Endodermal cell (in vitro differentiated cells): ENCODE measurements at regions not wholly inside any gene's neighbourhood (a gene's known extent, or its start where the extent isn't known, plus 50 kb on each side); places are given as distances from the start of the nearest gene placed in this dataset.

ENCODE experiments used
- DNase-seq: peaks from one replicate; pipeline ENCODE4 v3.0.0-alpha.2; 2017
- H3K27ac ChIP-seq: 2 replicates; pipeline ENCODE4 v1.5.1; 2013; ENCODE audit warnings: mild to moderate bottlenecking, low read depth, low read length, moderate library complexity
- H3K27me3 ChIP-seq: 2 replicates; pipeline ENCODE4 v1.6.1; 2013; ENCODE audit warnings: mild to moderate bottlenecking, low read length, moderate library complexity; ENCODE audit not compliant: insufficient read depth, control insufficient read depth, poor library complexity, severe bottlenecking
- H3K36me3 ChIP-seq: 2 replicates; pipeline ENCODE4 v1.7.0; 2013; ENCODE audit warnings: mild to moderate bottlenecking, low read length, moderate library complexity; ENCODE audit not compliant: control insufficient read depth, insufficient read depth
- H3K4me1 ChIP-seq: one replicate; pipeline ENCODE4 v1.7.0; 2013; ENCODE audit warnings: low read length; ENCODE audit not compliant: control insufficient read depth, insufficient read depth
- H3K4me3 ChIP-seq: 2 replicates; pipeline ENCODE4 v1.5.1; 2013; ENCODE audit warnings: mild to moderate bottlenecking, low read length, moderate library complexity
- H3K9ac ChIP-seq: 2 replicates; pipeline ENCODE4 v1.6.1; 2013; ENCODE audit warnings: mild to moderate bottlenecking, low read length, moderate library complexity; ENCODE audit not compliant: poor library complexity, severe bottlenecking; ENCODE audit errors: extremely low read depth
- H3K9me3 ChIP-seq: 2 replicates; pipeline ENCODE4 v1.6.1; 2013; ENCODE audit warnings: mild to moderate bottlenecking, low read length, moderate library complexity; ENCODE audit not compliant: control insufficient read depth
- H3K27ac Mint-ChIP-seq: 2 replicates; pipeline ENCODE4 v1.8.0; 2020; ENCODE audit warnings: mixed read lengths
- H3K27me3 Mint-ChIP-seq: 2 replicates; pipeline ENCODE4 v1.8.0; 2021; ENCODE audit warnings: mild to moderate bottlenecking, mixed read lengths; ENCODE audit not compliant: insufficient read depth
- H3K36me3 Mint-ChIP-seq: 2 replicates; pipeline ENCODE4 v1.8.0; 2020; ENCODE audit warnings: low read depth, mixed read lengths
- H3K4me1 Mint-ChIP-seq: 2 replicates; pipeline ENCODE4 v1.8.0; 2020; ENCODE audit warnings: mixed read lengths
- H3K4me3 Mint-ChIP-seq: 2 replicates; pipeline ENCODE4 v1.8.0; 2020; ENCODE audit warnings: mild to moderate bottlenecking, moderate library complexity, mixed read lengths
- H3K9me3 Mint-ChIP-seq: 2 replicates; pipeline ENCODE4 v1.8.0; 2020; ENCODE audit warnings: mild to moderate bottlenecking, mixed read lengths
- WGBS, 2 experiments: methylation state at CpG; one replicate each; pipeline versions ENCODE4 v1.1.5 to v1.1.7; 2013; ENCODE audit warnings: missing lambda C conversion rate in 2 of 2, mixed read lengths in 1 of 2; ENCODE audit not compliant: insufficient coverage in 1 of 2, insufficient read length in 1 of 2; 5-methylcytosine and 5-hydroxymethylcytosine counted together
- TF ChIP-seq, protein P1 (sequence below): fragments of 200-600 bp; sonication (generic); conservative IDR thresholded peaks from 2 replicates; pipeline ENCODE4 v1.5.0; 2021; ENCODE audit warnings: antibody characterized with exemption, mild to moderate bottlenecking

DNA sequence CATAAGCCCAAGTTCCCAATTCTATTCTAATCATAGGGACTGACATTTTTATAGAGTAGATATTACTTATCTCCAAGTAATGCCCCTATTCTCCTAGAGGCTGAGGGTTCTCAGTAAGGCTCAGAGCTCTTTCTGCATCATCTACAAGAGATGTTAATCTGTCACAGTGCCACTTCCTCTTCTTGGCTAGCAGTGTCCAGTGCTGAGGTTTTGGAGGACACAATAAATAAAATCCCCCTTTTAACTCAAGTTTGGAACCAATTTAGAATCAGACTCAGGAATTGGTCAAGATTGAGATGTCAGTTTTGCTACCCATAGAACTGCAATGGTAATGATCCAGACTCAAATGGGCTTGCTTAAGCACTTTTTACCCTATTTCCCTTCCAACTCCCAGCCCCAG is 154.1 kb upstream of the ARID2 start:
- H3K9me3 ChIP-seq, result no peaks in the 10 kb centered on the region
- Mint-ChIP-seq H3K4me3 (no peak overlapping the region), H3K9me3 (no peaks in the 10 kb centered on the region), H3K27ac (no peak overlapping the region), H3K4me1 (peaks cover 3% of the 10 kb centered on the region), H3K36me3 (no peaks in the 10 kb centered on the region), H3K27me3 (peaks cover 57% of the 10 kb centered on the region)
- H3K4me3 ChIP-seq, result no peak overlapping the region
- H3K27ac ChIP-seq, result no peak overlapping the region
- H3K27me3 ChIP-seq, result peaks cover 94% of the 10 kb centered on the region
- no peaks in the 10 kb centered on the region for H3K4me1 ChIP-seq
- DNase-seq, result no peak
- no peak overlapping the region for H3K9ac ChIP-seq
- no peaks in the 10 kb centered on the region for H3K36me3 ChIP-seq
- TF ChIP-seq, protein P1, sequence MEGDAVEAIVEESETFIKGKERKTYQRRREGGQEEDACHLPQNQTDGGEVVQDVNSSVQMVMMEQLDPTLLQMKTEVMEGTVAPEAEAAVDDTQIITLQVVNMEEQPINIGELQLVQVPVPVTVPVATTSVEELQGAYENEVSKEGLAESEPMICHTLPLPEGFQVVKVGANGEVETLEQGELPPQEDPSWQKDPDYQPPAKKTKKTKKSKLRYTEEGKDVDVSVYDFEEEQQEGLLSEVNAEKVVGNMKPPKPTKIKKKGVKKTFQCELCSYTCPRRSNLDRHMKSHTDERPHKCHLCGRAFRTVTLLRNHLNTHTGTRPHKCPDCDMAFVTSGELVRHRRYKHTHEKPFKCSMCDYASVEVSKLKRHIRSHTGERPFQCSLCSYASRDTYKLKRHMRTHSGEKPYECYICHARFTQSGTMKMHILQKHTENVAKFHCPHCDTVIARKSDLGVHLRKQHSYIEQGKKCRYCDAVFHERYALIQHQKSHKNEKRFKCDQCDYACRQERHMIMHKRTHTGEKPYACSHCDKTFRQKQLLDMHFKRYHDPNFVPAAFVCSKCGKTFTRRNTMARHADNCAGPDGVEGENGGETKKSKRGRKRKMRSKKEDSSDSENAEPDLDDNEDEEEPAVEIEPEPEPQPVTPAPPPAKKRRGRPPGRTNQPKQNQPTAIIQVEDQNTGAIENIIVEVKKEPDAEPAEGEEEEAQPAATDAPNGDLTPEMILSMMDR, result no peak

DNA sequence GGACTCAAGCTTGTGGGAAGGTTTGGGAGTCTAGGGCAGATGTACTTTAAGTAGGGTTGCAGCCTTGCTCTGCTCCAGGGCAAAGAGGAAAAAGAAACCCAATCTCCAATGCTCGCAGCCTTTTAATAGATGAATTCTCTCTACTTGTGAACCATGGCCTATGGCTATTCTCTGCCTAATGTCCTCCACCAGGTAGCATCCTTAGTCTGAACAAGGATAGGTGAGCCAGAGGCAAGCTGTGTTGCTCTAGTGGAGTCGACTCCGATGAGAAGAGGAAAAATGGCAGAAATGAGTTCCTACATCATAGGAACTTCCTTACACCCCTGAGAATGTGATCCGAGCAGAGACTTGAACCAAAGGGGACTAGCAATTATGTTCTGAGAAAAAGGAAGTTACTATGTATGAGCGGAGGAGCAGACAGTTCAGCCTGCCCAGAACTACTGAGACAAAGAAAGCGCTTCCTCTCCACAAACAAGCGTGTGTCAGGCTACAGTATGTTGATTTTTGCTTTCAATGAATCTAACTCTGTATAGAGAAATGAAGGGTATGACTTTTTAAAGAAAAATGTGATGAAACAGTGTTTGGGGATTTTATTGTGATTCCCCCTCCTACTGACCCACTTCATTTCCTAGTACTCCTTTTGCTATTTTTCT is 153.6 kb upstream of the ARID2 start:
- H3K27ac ChIP-seq, result no peak overlapping the region
- no peak for DNase-seq
- H3K4me1 ChIP-seq, result no peaks in the 10 kb centered on the region
- Mint-ChIP-seq H3K27me3 (peaks cover 57% of the 10 kb centered on the region), H3K36me3 (no peaks in the 10 kb centered on the region), H3K4me3 (no peak overlapping the region), H3K4me1 (peaks cover 3% of the 10 kb centered on the region), H3K9me3 (no peaks in the 10 kb centered on the region), H3K27ac (no peak overlapping the region)
- no peak overlapping the region for H3K4me3 ChIP-seq
- no peaks in the 10 kb centered on the region for H3K36me3 ChIP-seq
- H3K9ac ChIP-seq, result no peak overlapping the region
- no peaks in the 10 kb centered on the region for H3K9me3 ChIP-seq
- peaks cover 94% of the 10 kb centered on the region for H3K27me3 ChIP-seq
- WGBS, 2 experiments, result 79 to 100% methylated on average over 1 to 6 of the region's 7 CpGs
- TF ChIP-seq, protein P1, result no peak

- Mint-ChIP-seq H3K4me3 (no peak overlapping the region), H3K27ac (no peak overlapping the region), H3K27me3 (peaks cover 53% of the 10 kb centered on the region), H3K36me3 (no peaks in the 10 kb centered on the region), H3K9me3 (peaks cover 2% of the 10 kb centered on the region), H3K4me1 (peaks cover 8% of the 10 kb centered on the region)
- TF ChIP-seq, protein P1, result no peak
- WGBS, 2 experiments, result 95% methylated on average over 3 of the region's 3 CpGs; no CpG with 5 or more reads in 1 of the 2 experiments
- H3K27me3 ChIP-seq, result peaks cover 82% of the 10 kb centered on the region
- DNase-seq, result no peak
- no peaks in the 10 kb centered on the region for H3K4me1 ChIP-seq
- no peak overlapping the region for H3K27ac ChIP-seq
- no peak overlapping the region for H3K9ac ChIP-seq
- H3K36me3 ChIP-seq, result no peaks in the 10 kb centered on the region
- H3K9me3 ChIP-seq, result no peaks in the 10 kb centered on the region
- no peak overlapping the region for H3K4me3 ChIP-seq
Measured at GRCh38 chr12:45577844-45578399, 151.6 kb upstream of the ARID2 start.
